Astrocyte of the cerebellum (primary cell): ENCODE measurements at regions not wholly inside any gene's neighbourhood (a gene's known extent, or its start where the extent isn't known, plus 50 kb on each side); places are given as distances from the start of the nearest gene placed in this dataset.

ENCODE experiments used
- DNase-seq: peaks from one replicate; pipeline ENCODE4 v3.0.0-alpha.2; 2011; ENCODE audit warnings: low read depth
- H3K4me3 ChIP-seq: 2 replicates; pipeline ENCODE4 v1.5.1; 2011; ENCODE audit warnings: mild to moderate bottlenecking, low read depth, low read length, moderate library complexity
- in situ Hi-C: cut with HindIII; loops from 2 replicates; pipeline ENCODE4 v1.10.0; 2017; ENCODE audit warnings: low sequenced_read_pairs
- TF ChIP-seq, protein P1 (sequence below): IDR thresholded peaks from 2 replicates; pipeline ENCODE4 v1.5.1; 2012; ENCODE audit warnings: low read length, low read depth, moderate library complexity, mild to moderate bottlenecking; ENCODE audit errors: missing control alignments

DNA sequence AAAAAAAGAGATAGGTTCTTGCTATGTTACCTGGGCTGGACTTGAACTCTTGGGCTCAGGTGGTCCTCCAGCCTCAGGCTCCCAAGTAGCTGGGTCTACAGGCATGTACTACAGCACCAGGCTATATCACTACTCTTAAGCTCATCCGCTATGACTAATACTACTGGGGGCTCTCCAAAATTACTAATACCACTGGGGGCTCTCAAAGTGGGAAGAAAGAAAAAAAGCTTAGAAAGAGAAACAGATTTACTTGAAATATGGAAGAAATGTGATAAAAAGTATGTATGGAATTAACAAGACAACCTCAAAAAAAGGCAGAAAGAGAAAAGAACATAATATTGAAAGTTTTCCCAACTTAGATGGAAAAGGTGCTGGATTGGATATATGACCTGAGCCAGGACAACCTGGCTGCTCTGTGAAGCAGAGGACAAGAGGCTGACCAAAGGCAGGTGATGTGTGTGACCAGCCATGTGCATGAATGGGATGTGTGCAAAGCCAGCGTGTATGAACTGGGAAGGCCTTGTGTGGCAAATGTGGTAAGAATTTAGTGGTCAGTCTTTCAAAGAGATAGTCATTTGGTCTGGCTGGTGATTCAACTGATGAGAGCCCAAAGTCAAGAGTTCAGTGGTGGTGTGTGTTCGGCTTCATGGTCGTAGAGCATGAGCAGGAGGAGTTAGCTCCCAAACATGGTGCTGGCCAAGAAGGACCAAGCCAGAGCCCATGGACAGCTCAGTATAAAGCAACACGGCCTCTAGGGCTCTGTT, 232.4 kb upstream of the KLF14 start:
- no peak overlapping the region for H3K4me3 ChIP-seq
- peak; percentile 27 for DNase-seq
- in situ Hi-C loops, result no loop called here
- TF ChIP-seq, protein P1, sequence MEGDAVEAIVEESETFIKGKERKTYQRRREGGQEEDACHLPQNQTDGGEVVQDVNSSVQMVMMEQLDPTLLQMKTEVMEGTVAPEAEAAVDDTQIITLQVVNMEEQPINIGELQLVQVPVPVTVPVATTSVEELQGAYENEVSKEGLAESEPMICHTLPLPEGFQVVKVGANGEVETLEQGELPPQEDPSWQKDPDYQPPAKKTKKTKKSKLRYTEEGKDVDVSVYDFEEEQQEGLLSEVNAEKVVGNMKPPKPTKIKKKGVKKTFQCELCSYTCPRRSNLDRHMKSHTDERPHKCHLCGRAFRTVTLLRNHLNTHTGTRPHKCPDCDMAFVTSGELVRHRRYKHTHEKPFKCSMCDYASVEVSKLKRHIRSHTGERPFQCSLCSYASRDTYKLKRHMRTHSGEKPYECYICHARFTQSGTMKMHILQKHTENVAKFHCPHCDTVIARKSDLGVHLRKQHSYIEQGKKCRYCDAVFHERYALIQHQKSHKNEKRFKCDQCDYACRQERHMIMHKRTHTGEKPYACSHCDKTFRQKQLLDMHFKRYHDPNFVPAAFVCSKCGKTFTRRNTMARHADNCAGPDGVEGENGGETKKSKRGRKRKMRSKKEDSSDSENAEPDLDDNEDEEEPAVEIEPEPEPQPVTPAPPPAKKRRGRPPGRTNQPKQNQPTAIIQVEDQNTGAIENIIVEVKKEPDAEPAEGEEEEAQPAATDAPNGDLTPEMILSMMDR, result no peak

DNA sequence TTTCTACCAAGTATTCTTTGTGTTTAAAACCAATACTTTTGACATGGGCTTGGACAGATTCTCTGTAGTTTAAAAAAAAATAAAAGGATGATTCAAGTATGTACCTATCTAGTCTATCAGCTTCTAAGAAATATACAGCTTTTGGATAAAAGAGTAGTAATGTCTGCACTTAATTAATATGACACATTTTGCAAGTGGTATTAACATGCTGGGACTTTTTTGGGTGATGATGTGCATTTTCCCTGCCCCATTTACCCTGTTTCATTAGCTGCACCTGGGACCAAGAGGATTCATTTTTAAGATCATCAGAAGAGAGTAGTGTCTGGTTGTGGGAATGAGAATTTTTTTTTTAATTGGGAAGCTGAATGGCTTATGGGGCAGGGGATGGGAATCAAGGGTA, 236.2 kb upstream of the KLF14 start:
- no peak overlapping the region for H3K4me3 ChIP-seq
- TF ChIP-seq, protein P1, result no peak
- in situ Hi-C loops, result no loop called here
- no peak for DNase-seq

GRCh38 chr7:130970696-130971095, 236.7 kb upstream of the KLF14 start:
- no peak for DNase-seq
- in situ Hi-C loops, result no loop called here

GRCh38 chr7:130971297-130971696, 237.3 kb upstream of the KLF14 start:
- DNase-seq, result no peak
- TF ChIP-seq, protein P1, result no peak
- no peak overlapping the region for H3K4me3 ChIP-seq
- in situ Hi-C loops, result no loop called here

More at GRCh38 chr7:130970696-130971095, 236.7 kb upstream of the KLF14 start:
- no peak overlapping the region for H3K4me3 ChIP-seq
- TF ChIP-seq, protein P1, result no peak

GRCh38 chr7:130972201-130972600, 238.2 kb upstream of the KLF14 start:
- TF ChIP-seq, protein P1, result no peak
- DNase-seq, result no peak
- in situ Hi-C loops, result no loop called here

GRCh38 chr7:130973637-130974036, 239.6 kb upstream of the KLF14 start:
- H3K4me3 ChIP-seq, result no peak overlapping the region
- TF ChIP-seq, protein P1, result no peak
- in situ Hi-C loops, result no loop called here

More at GRCh38 chr7:130972201-130972600, 238.2 kb upstream of the KLF14 start:
- H3K4me3 ChIP-seq, result no peak overlapping the region

DNA sequence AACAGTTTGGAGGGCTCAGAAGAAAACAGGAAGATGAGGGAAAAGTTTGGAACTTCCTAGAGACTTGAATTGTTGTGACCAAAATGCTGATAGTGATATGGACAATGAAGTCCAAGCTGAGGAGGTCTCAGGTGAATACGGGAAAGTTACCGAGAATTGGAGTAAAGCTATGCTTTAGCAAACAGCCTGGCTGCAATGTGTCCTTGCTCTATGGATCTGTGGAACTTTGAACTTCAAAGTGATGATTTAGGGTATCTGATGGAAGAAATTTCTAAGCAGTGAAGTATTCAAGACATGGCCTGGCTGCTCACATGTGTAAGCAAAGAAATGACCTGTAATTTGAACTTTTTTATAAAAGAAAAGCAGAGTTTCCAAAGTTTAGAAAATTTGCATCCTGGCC, 240.2 kb upstream of the KLF14 start:
- in situ Hi-C loops, result no loop called here
- TF ChIP-seq, protein P1, result no peak
- no peak overlapping the region for H3K4me3 ChIP-seq
- no peak for DNase-seq

More at GRCh38 chr7:130973637-130974036, 239.6 kb upstream of the KLF14 start:
- no peak for DNase-seq
